ENCODE measurements at regions not wholly inside any gene's neighbourhood (a gene's known extent, or its start where the extent isn't known, plus 50 kb on each side); places are given as distances from the start of the nearest gene placed in this dataset.

GRCh38 chr7:17474724-17475344 is 176.4 kb downstream of the AHR start:
- Mint-ChIP-seq H3K4me3 (no peak overlapping the region), H3K9me3 (peaks cover 0 to 3% (median 0%) of the 10 kb centered on the region in 6 donors), H3K27ac (no peak overlapping the region), H3K27me3 (ENCODE audit: low read depth in 3 of 3) (peaks cover 0 to 2% (median 1%) of the 10 kb centered on the region in 3 donors), H3K36me3 (no peaks in the 10 kb centered on the region), H3K4me1 (no peaks in the 10 kb centered on the region)
- DNase-seq, result no peak

GRCh38 chr7:17477182-17477581 is 178.7 kb downstream of the AHR start:
- Mint-ChIP-seq H3K36me3 (no peaks in the 10 kb centered on the region), H3K4me1 (no peaks in the 10 kb centered on the region), H3K9me3 (no peaks in the 10 kb centered on the region), H3K4me3 (no peak overlapping the region), H3K27ac (no peak overlapping the region), H3K27me3 (ENCODE audit: low read depth in 3 of 3) (peaks cover 0 to 1% (median 0%) of the 10 kb centered on the region in 3 donors)
- DNase-seq, result no peak

DNA sequence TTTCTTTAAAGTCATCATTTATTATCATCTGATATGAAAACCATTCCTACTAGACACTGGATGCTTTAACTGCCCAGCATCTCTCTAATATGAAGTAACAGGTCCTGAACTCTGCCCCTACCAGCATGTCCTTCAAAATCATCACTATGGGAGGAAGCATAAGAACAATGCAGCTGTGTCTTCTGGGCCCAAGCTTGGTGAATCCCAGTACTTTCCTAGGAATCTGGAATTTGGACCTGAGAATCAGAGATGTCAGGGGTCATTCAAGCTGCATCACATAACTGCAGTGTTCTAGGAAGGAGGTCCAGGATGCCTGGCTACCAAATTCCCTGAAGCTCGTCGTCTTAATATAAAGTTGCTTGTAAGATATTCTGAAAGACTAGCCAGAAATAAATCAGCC is 182.7 kb downstream of the AHR start:
- no peak for DNase-seq
- Mint-ChIP-seq H3K36me3 (no peaks in the 10 kb centered on the region), H3K9me3 (peaks cover 0 to 7% (median 0%) of the 10 kb centered on the region in 6 donors), H3K27me3 (ENCODE audit: low read depth in 3 of 3) (peaks cover 0 to 3% (median 0%) of the 10 kb centered on the region in 3 donors), H3K4me3 (no peak overlapping the region), H3K27ac (no peak overlapping the region), H3K4me1 (no peaks in the 10 kb centered on the region)

DNA sequence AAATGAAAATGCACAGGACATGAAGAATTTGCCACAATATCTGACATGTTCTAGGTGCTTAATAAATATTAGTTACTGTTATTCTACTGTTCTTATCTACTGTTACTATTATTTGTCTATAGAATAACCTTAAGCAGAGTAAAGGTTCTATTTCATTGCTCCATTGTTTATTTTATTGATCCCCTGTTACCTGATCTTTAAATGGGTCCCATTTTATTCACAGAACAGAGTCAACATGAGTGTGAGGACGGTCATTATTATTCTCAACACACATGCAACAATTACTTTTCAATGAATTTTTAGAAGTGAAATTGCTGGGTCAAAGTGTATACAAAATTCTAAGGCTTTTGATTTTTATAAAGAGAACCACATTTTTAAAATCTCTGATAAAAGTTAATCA is 186.9 kb downstream of the AHR start:
- no peaks in the 10 kb centered on the region for H3K36me3 Mint-ChIP-seq
- H3K4me3 Mint-ChIP-seq, result no peak overlapping the region
- DNase-seq, result no peak
- H3K9me3 Mint-ChIP-seq, result peaks cover 0 to 11% (median 0%) of the 10 kb centered on the region in 6 donors
- H3K27ac Mint-ChIP-seq, result no peak overlapping the region
- no peaks in the 10 kb centered on the region for H3K4me1 Mint-ChIP-seq
- H3K27me3 Mint-ChIP-seq (ENCODE audit: low read depth in 3 of 3), result peaks cover 1 to 3% (median 2%) of the 10 kb centered on the region in 3 donors

GRCh38 chr7:17485904-17486303 is 187.5 kb downstream of the AHR start:
- no peak for DNase-seq

GRCh38 chr7:17486835-17487234 is 188.4 kb downstream of the AHR start:
- DNase-seq, result no peak
- H3K4me1 Mint-ChIP-seq, result peaks cover 0 to 6% of the 10 kb centered on the region in 2 donors
- peaks cover 0 to 11% (median 0%) of the 10 kb centered on the region in 6 donors for H3K9me3 Mint-ChIP-seq
- no peak overlapping the region for H3K27ac Mint-ChIP-seq
- H3K36me3 Mint-ChIP-seq, result no peaks in the 10 kb centered on the region
- peaks cover 1 to 4% (median 3%) of the 10 kb centered on the region in 3 donors for H3K27me3 Mint-ChIP-seq (ENCODE audit: low read depth in 3 of 3)
- no peak overlapping the region for H3K4me3 Mint-ChIP-seq

More at GRCh38 chr7:17485904-17486303, 187.5 kb downstream of the AHR start:
- Mint-ChIP-seq H3K36me3 (no peaks in the 10 kb centered on the region), H3K27me3 (ENCODE audit: low read depth in 3 of 3) (peaks cover 1 to 3% (median 3%) of the 10 kb centered on the region in 3 donors), H3K4me1 (peaks cover 0 to 3% of the 10 kb centered on the region in 2 donors), H3K9me3 (peaks cover 0 to 11% (median 0%) of the 10 kb centered on the region in 6 donors), H3K4me3 (no peak overlapping the region), H3K27ac (no peak overlapping the region)

GRCh38 chr7:17487343-17487742 is 188.9 kb downstream of the AHR start:
- Mint-ChIP-seq H3K27me3 (ENCODE audit: low read depth in 3 of 3) (peaks cover 1 to 4% (median 3%) of the 10 kb centered on the region in 3 donors), H3K4me1 (peaks cover 0 to 10% of the 10 kb centered on the region in 2 donors), H3K36me3 (no peaks in the 10 kb centered on the region), H3K27ac (no peak overlapping the region), H3K4me3 (no peak overlapping the region), H3K9me3 (peaks cover 0 to 11% (median 0%) of the 10 kb centered on the region in 6 donors)
- DNase-seq, result no peak

DNA sequence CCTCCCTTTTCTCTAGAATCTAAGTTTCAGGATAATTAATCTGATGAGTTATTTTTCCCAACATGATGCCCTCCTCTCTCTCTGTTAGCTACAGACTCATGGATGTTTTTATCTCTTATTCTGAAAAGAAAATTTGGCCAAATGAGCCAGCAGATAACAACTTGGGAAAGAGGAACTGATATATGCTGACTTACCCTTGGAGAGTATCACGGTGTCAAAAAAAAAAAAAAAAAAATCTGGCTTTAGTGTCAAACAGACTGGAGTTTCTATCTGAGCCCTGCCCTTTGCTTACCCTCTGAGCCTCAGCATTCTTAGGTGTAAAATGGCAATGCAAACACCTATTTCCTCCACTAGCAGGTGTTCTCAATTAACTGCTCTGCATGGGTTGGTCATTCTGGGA is 190.4 kb downstream of the AHR start:
- peaks cover 0 to 11% (median 0%) of the 10 kb centered on the region in 6 donors for H3K9me3 Mint-ChIP-seq
- no peak for DNase-seq
- H3K4me3 Mint-ChIP-seq, result no peak overlapping the region
- H3K27ac Mint-ChIP-seq, result no peak overlapping the region
- H3K4me1 Mint-ChIP-seq, result peaks cover 0 to 16% of the 10 kb centered on the region in 2 donors
- no peaks in the 10 kb centered on the region for H3K36me3 Mint-ChIP-seq
- H3K27me3 Mint-ChIP-seq (ENCODE audit: low read depth in 3 of 3), result peaks cover 0 to 4% (median 1%) of the 10 kb centered on the region in 3 donors

DNA sequence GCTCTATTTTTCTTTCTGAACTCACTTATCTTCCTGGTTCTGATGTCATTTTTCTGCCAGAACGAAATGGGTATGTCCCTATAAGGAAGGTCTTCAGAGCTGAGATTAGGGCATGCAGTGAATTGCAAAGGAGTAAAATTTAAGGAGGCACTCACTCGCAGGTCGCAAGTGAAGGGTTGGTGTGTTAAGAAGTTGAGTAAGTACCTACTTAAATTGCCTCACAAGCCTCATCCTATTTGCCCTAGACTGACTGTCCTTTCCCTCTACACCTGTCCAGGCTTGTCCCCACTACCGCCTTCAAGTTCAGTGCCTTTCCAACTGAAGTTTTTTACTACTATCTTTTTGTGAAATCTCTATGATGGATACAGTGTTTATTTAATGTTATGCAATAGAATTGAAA is 191.5 kb downstream of the AHR start:
- H3K27me3 Mint-ChIP-seq (ENCODE audit: low read depth in 3 of 3), result peaks cover 0 to 4% (median 1%) of the 10 kb centered on the region in 3 donors
- H3K27ac Mint-ChIP-seq, result no peak overlapping the region
- no peak overlapping the region for H3K4me3 Mint-ChIP-seq
- no peak for DNase-seq
- no peaks in the 10 kb centered on the region for H3K36me3 Mint-ChIP-seq
- H3K9me3 Mint-ChIP-seq, result peaks cover 0 to 9% (median 0%) of the 10 kb centered on the region in 6 donors
- peaks cover 0 to 16% of the 10 kb centered on the region in 2 donors for H3K4me1 Mint-ChIP-seq

DNA sequence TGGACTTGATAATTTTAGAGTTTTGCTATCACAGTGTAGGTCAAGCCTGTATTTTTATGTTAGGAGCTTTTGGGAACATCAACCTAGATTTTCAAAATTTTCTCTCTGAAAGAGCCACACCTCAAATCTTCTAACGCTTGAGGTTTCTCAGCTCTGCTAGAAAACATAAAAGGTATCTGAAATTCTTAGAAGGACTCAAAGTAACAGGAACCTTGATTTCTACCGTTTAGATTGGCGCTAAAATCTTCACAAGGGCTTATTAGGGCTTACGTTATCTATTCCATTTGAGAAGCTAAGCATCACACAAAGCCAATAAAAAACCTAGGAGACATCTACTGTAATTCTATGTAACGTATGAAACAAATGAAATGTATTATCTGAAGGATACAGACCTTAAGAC is 192.4 kb downstream of the AHR start:
- Mint-ChIP-seq H3K4me3 (no peak overlapping the region), H3K9me3 (peaks cover 0 to 5% (median 0%) of the 10 kb centered on the region in 6 donors), H3K4me1 (peaks cover 0 to 16% of the 10 kb centered on the region in 2 donors), H3K27me3 (ENCODE audit: low read depth in 3 of 3) (peaks cover 0 to 4% (median 1%) of the 10 kb centered on the region in 3 donors), H3K36me3 (no peaks in the 10 kb centered on the region), H3K27ac (no peak overlapping the region)
- DNase-seq, result no peak

GRCh38 chr7:17492437-17492836 is 194.0 kb downstream of the AHR start:
- H3K27ac Mint-ChIP-seq, result no peak overlapping the region
- H3K27me3 Mint-ChIP-seq (ENCODE audit: low read depth in 3 of 3), result peaks cover 0 to 2% (median 1%) of the 10 kb centered on the region in 3 donors
- peaks cover 0 to 16% of the 10 kb centered on the region in 2 donors for H3K4me1 Mint-ChIP-seq
- H3K36me3 Mint-ChIP-seq, result no peaks in the 10 kb centered on the region
- H3K9me3 Mint-ChIP-seq, result peaks cover 0 to 2% (median 0%) of the 10 kb centered on the region in 6 donors
- DNase-seq, result peak in 1 of 3 donors; percentile 2
- no peak overlapping the region for H3K4me3 Mint-ChIP-seq

- Mint-ChIP-seq H3K27ac (no peak overlapping the region), H3K4me3 (no peak overlapping the region), H3K9me3 (peaks cover 0 to 2% (median 0%) of the 10 kb centered on the region in 6 donors), H3K4me1 (peaks cover 0 to 16% of the 10 kb centered on the region in 2 donors), H3K36me3 (no peaks in the 10 kb centered on the region), H3K27me3 (ENCODE audit: low read depth in 3 of 3) (peaks cover 0 to 2% (median 1%) of the 10 kb centered on the region in 3 donors)
- no peak for DNase-seq
These were observed 195.0 kb downstream of the AHR start for GRCh38 chr7:17493446-17493845.

DNA sequence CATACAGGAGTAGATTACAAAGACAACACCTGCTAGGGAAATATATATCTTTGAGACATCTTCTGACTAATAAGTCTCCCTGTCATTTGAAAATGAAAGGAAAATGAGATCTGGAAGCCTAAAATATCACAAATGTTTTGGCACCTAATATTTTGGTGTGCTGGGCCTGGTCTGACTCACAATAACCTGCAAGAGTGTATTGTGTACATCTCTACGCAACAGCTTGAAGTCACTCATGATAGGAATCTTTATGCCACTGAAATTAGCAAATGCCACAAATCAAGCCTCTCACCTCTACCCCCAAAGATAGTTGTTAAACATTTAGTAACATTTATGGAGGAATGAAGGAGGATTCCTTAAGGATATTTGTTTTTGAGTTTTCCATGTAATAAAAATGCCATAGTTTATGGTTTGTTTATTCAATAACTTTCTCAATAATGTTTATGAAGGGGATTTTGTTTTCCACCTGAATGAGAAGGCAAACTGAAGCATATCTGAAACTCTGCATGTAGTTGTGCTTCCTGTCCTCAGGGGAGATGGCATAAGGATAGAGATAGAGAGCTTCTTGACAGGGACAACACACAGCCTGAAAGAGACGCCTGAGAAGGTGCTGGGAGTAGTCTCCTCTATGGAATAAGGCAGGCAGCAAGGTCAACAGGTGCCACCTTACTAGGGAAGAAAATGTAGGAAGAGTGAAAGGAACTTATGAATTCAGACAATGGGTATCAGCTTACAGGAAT is 197.4 kb downstream of the AHR start:
- H3K4me3 Mint-ChIP-seq, result no peak overlapping the region
- H3K27ac Mint-ChIP-seq, result no peak overlapping the region
- H3K36me3 Mint-ChIP-seq, result no peaks in the 10 kb centered on the region
- no peak for DNase-seq
- H3K4me1 Mint-ChIP-seq, result peaks cover 0 to 14% of the 10 kb centered on the region in 2 donors
- H3K9me3 Mint-ChIP-seq, result peaks cover 0 to 2% (median 0%) of the 10 kb centered on the region in 6 donors
- peaks cover 0 to 2% (median 0%) of the 10 kb centered on the region in 3 donors for H3K27me3 Mint-ChIP-seq (ENCODE audit: low read depth in 3 of 3)

- Mint-ChIP-seq H3K27me3 (ENCODE audit: low read depth in 3 of 3) (no peaks in the 10 kb centered on the region), H3K36me3 (no peaks in the 10 kb centered on the region), H3K9me3 (peaks cover 0 to 2% (median 0%) of the 10 kb centered on the region in 6 donors), H3K27ac (no peak overlapping the region), H3K4me1 (peaks cover 0 to 8% of the 10 kb centered on the region in 2 donors), H3K4me3 (no peak overlapping the region)
- DNase-seq, result no peak
These were observed 198.7 kb downstream of the AHR start for GRCh38 chr7:17497136-17497535.

Data from immature natural killer cell (primary cell).